ENCODE measurements at regions not wholly inside any gene's neighbourhood (a gene's known extent, or its start where the extent isn't known, plus 50 kb on each side); places are given as distances from the start of the nearest gene placed in this dataset.

GRCh38 chrX:69263251-69263820, 98.1 kb upstream of the PJA1 start:
- no peaks in the 10 kb centered on the region for H3K9me3 ChIP-seq (ENCODE audit: control insufficient read depth, low read length)
- TF ChIP-seq, protein P1, sequence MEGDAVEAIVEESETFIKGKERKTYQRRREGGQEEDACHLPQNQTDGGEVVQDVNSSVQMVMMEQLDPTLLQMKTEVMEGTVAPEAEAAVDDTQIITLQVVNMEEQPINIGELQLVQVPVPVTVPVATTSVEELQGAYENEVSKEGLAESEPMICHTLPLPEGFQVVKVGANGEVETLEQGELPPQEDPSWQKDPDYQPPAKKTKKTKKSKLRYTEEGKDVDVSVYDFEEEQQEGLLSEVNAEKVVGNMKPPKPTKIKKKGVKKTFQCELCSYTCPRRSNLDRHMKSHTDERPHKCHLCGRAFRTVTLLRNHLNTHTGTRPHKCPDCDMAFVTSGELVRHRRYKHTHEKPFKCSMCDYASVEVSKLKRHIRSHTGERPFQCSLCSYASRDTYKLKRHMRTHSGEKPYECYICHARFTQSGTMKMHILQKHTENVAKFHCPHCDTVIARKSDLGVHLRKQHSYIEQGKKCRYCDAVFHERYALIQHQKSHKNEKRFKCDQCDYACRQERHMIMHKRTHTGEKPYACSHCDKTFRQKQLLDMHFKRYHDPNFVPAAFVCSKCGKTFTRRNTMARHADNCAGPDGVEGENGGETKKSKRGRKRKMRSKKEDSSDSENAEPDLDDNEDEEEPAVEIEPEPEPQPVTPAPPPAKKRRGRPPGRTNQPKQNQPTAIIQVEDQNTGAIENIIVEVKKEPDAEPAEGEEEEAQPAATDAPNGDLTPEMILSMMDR (IDR thresholded peaks at IDR 0.05), result no peak
- no peak overlapping the region for H2AFZ ChIP-seq
- no peak overlapping the region for H3K9ac ChIP-seq
- no peak overlapping the region for H3K27ac ChIP-seq
- H3K4me2 ChIP-seq (ENCODE audit: low read length), result no peak overlapping the region
- no peaks in the 10 kb centered on the region for H3K36me3 ChIP-seq (ENCODE audit: control insufficient read depth, insufficient read depth, low read length)
- no peaks in the 10 kb centered on the region for H3K4me1 ChIP-seq
- no peaks in the 10 kb centered on the region for H3K79me2 ChIP-seq
- H3K27me3 ChIP-seq (ENCODE audit: control insufficient read depth, insufficient read depth, low read length), result no peaks in the 10 kb centered on the region
- H3K4me3 ChIP-seq (ENCODE audit: low read depth, low read length), result no peak overlapping the region

GRCh38 chrX:69262036-69262936, 97.0 kb upstream of the PJA1 start:
- no peak overlapping the region for H3K27ac ChIP-seq
- H3K79me2 ChIP-seq, result no peaks in the 10 kb centered on the region
- H3K36me3 ChIP-seq (ENCODE audit: control insufficient read depth, insufficient read depth, low read length), result no peaks in the 10 kb centered on the region
- H3K9ac ChIP-seq, result no peak overlapping the region
- no peaks in the 10 kb centered on the region for H3K27me3 ChIP-seq (ENCODE audit: control insufficient read depth, insufficient read depth, low read length)
- H3K4me1 ChIP-seq, result no peaks in the 10 kb centered on the region
- TF ChIP-seq, protein P1 (IDR thresholded peaks at IDR 0.05), result no peak
- no peak overlapping the region for H2AFZ ChIP-seq
- no peak overlapping the region for H3K4me3 ChIP-seq (ENCODE audit: low read depth, low read length)
- no peaks in the 10 kb centered on the region for H3K9me3 ChIP-seq (ENCODE audit: control insufficient read depth, low read length)
- H3K4me2 ChIP-seq (ENCODE audit: low read length), result no peak overlapping the region

DNA sequence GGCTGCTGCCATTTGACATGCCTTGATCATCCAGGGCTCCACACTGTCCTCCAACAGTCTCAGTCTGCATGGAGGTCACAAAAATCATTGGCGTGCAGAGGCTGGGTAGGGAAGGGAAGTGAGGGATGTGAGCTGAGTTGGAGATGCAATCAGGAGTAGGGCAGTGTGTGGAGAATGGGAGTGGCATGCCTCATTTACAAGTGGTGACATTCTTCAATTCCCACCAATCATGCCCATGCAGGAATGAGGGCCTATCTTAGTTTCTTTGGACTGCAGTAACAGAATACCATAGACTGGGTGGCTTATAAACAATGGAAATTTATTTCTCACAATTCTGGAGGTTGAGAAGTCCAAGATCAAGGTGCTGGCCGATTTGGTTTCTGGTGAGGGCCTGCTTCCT, 94.9 kb upstream of the PJA1 start:
- no peaks in the 10 kb centered on the region for H3K9me3 ChIP-seq (ENCODE audit: control insufficient read depth, low read length)
- H3K4me1 ChIP-seq, result no peaks in the 10 kb centered on the region
- H2AFZ ChIP-seq, result no peak overlapping the region
- H3K27ac ChIP-seq, result no peak overlapping the region
- no peak overlapping the region for H3K9ac ChIP-seq
- H3K4me2 ChIP-seq (ENCODE audit: low read length), result no peak overlapping the region
- H3K79me2 ChIP-seq, result no peaks in the 10 kb centered on the region
- TF ChIP-seq, protein P1 (IDR thresholded peaks at IDR 0.05), result no peak
- H3K27me3 ChIP-seq (ENCODE audit: control insufficient read depth, insufficient read depth, low read length), result no peaks in the 10 kb centered on the region
- H3K36me3 ChIP-seq (ENCODE audit: control insufficient read depth, insufficient read depth, low read length), result no peaks in the 10 kb centered on the region
- no peak overlapping the region for H3K4me3 ChIP-seq (ENCODE audit: low read depth, low read length)

DNA sequence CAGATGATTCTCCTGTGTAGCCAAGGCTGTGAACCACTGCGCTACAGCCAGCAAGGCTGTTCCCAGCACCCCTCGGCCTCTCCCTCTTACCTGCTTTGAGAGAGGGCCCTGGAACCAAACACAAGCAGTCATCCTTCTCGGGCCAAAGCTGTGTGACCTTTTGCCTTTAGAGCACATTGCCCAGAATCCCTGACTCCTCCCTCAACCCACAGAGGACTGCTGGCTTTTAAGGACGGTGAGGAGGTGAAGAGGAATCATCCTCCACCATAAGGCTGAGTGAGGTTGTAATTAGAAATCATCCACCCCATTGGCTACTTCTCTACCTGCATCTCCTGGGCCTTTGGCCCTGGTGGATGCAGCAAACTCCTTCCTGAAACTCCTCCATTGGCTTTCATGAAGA, 93.6 kb upstream of the PJA1 start:
- no peak overlapping the region for H2AFZ ChIP-seq
- no peak overlapping the region for H3K27ac ChIP-seq
- H3K9me3 ChIP-seq (ENCODE audit: control insufficient read depth, low read length), result no peaks in the 10 kb centered on the region
- no peak overlapping the region for H3K9ac ChIP-seq
- no peaks in the 10 kb centered on the region for H3K27me3 ChIP-seq (ENCODE audit: control insufficient read depth, insufficient read depth, low read length)
- H3K4me2 ChIP-seq (ENCODE audit: low read length), result no peak overlapping the region
- TF ChIP-seq, protein P1 (IDR thresholded peaks at IDR 0.05), result no peak
- no peaks in the 10 kb centered on the region for H3K79me2 ChIP-seq
- H3K4me3 ChIP-seq (ENCODE audit: low read depth, low read length), result no peak overlapping the region
- H3K36me3 ChIP-seq (ENCODE audit: control insufficient read depth, insufficient read depth, low read length), result no peaks in the 10 kb centered on the region
- no peaks in the 10 kb centered on the region for H3K4me1 ChIP-seq

All from parathyroid adenoma (tissue), 2 donors.